PC-9 (cell line): ENCODE measurements at regions not wholly inside any gene's neighbourhood (a gene's known extent, or its start where the extent isn't known, plus 50 kb on each side); places are given as distances from the start of the nearest gene placed in this dataset.

Experiments used
- EZH2 ChIP-seq: fragments of 200-600 bp; sonication (generic); IDR thresholded peaks from 2 replicates; pipeline ENCODE4 v1.8.0; 2017; ENCODE audit warnings: antibody characterized with exemption, low read depth
- TF ChIP-seq, protein P1 (sequence below): fragments of 200-600 bp; sonication (generic); conservative IDR thresholded peaks from 2 replicates; pipeline ENCODE4 v1.6.1; 2017; ENCODE audit warnings: mixed run types, antibody characterized with exemption, mild to moderate bottlenecking, moderate library complexity

GRCh38 chr5:164650427-164650826, 1145.0 kb downstream of the MAT2B start:
- TF ChIP-seq, protein P1, sequence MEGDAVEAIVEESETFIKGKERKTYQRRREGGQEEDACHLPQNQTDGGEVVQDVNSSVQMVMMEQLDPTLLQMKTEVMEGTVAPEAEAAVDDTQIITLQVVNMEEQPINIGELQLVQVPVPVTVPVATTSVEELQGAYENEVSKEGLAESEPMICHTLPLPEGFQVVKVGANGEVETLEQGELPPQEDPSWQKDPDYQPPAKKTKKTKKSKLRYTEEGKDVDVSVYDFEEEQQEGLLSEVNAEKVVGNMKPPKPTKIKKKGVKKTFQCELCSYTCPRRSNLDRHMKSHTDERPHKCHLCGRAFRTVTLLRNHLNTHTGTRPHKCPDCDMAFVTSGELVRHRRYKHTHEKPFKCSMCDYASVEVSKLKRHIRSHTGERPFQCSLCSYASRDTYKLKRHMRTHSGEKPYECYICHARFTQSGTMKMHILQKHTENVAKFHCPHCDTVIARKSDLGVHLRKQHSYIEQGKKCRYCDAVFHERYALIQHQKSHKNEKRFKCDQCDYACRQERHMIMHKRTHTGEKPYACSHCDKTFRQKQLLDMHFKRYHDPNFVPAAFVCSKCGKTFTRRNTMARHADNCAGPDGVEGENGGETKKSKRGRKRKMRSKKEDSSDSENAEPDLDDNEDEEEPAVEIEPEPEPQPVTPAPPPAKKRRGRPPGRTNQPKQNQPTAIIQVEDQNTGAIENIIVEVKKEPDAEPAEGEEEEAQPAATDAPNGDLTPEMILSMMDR = no peak
- no peak for TF ChIP-seq EZH2
